K562 (cell line): ENCODE measurements at regions not wholly inside any gene's neighbourhood (a gene's known extent, or its start where the extent isn't known, plus 50 kb on each side); places are given as distances from the start of the nearest gene placed in this dataset.

Source experiments
- ATAC-seq: fragments of 200-7000 bp; cut with Tn5 transposase; 3 replicates; pipeline ENCODE4 v1.9.1; 2020; ENCODE audit warnings: moderate library complexity
- BruUV-seq: library from RNA; stranded (reverse); fragments of 400-500 nt; replicated peaks from 2 replicates; lab custom pipeline; 2021; lab: Mats Ljungman, UMichigan
- CTCF ChIA-PET: fragments of 300-600 bp; formaldehyde crosslinking; extraction: SDS; loops from one replicate; lab custom pipeline; 2021; ENCODE audit warnings: low intra/inter-chr PET ratio; lab: Yijun Ruan, JAX
- POLR2A ChIA-PET: fragments of 300-600, 350-650 bp; sonication (Branson Sonifier 250); formaldehyde crosslinking; extraction: SDS; loops from one replicate; lab custom pipeline; 2021; ENCODE audit warnings: antibody characterized with exemption, inconsistent platforms; lab: Yijun Ruan, JAX
- DNase-seq, 4 experiments: peaks; one replicate each; pipeline versions ENCODE4 v3.0.0 to v3.0.0-alpha.2; 2011 to 2018; ENCODE audit warnings: low spot score in 3 of 4, mixed read lengths in 3 of 4; ENCODE audit errors: extremely low read depth in 1 of 4
- FAIRE-seq: peaks from 2 replicates; lab custom pipeline; 2011; peaks lifted over from hg19 to GRCh38; lab: Jason Lieb, UNC
- H2AFZ ChIP-seq: 2 replicates; pipeline ENCODE4 v1.6.0; 2011; ENCODE audit warnings: low read depth, low read length, control low read depth, inconsistent platforms
- H3K27ac ChIP-seq: fragments of 200-600 bp; 3 replicates; pipeline ENCODE4 v1.8.0; 2011; ENCODE audit warnings: low read depth, mild to moderate bottlenecking, control low read depth, inconsistent platforms, low read length, moderate library complexity, mixed read lengths; ENCODE audit errors: extremely low read depth
- H3K27me3 ChIP-seq, 2 experiments: fragments of 300-600 bp in 1 of 2; 2 replicates in 1 of 2; 3 replicates in 1 of 2; pipeline versions ENCODE4 v1.6.0 to v1.8.0; 2011; ENCODE audit warnings: inconsistent platforms in 2 of 2, low read length in 2 of 2, mild to moderate bottlenecking in 1 of 2, mixed read lengths in 1 of 2, moderate library complexity in 1 of 2; ENCODE audit not compliant: control insufficient read depth in 2 of 2, insufficient read depth in 2 of 2
- H3K36me3 ChIP-seq: fragments of 300-600 bp; 3 replicates; pipeline ENCODE4 v1.8.0; 2011; ENCODE audit warnings: mild to moderate bottlenecking, low read length, inconsistent platforms; ENCODE audit not compliant: control insufficient read depth, insufficient read depth
- H3K4me1 ChIP-seq, 2 experiments: fragments of 200-600 bp in 1 of 2; replicated peaks in 1 of 2; 2 replicates in 1 of 2; 3 replicates in 1 of 2; pipeline versions ENCODE4 v1.5.1 to v1.8.0; 2011; ENCODE audit warnings: inconsistent platforms in 2 of 2, low read length in 2 of 2, mild to moderate bottlenecking in 1 of 2, mixed read lengths in 1 of 2, moderate library complexity in 1 of 2; ENCODE audit not compliant: control insufficient read depth in 2 of 2, insufficient read depth in 2 of 2
- H3K4me2 ChIP-seq: 2 replicates; pipeline ENCODE4 v1.6.1; 2011; ENCODE audit warnings: low read length, control low read depth, inconsistent platforms, mixed read lengths; ENCODE audit not compliant: insufficient read depth
- H3K4me3 ChIP-seq: fragments of 200-600 bp; sonication (generic), shearing (Covaris generic); 2 replicates; pipeline ENCODE4 v1.5.1; 2016; ENCODE audit warnings: control low read depth, inconsistent platforms
- H3K79me2 ChIP-seq: fragments of 200-600 bp; 3 replicates; pipeline ENCODE4 v1.8.0; 2011; ENCODE audit warnings: low read length, inconsistent platforms; ENCODE audit not compliant: control insufficient read depth, insufficient read depth
- H3K9ac ChIP-seq, 2 experiments: 2 replicates each; pipeline versions ENCODE4 v1.6.0 to v1.6.1; 2011; ENCODE audit warnings: low read depth in 2 of 2, low read length in 2 of 2, control low read depth in 1 of 2, inconsistent platforms in 1 of 2, mild to moderate bottlenecking in 1 of 2, mixed read lengths in 1 of 2; ENCODE audit not compliant: insufficient read depth in 1 of 2
- H3K9me1 ChIP-seq: one replicate; pipeline ENCODE4 v1.6.0; 2011; ENCODE audit warnings: inconsistent platforms, mild to moderate bottlenecking, low read length, moderate library complexity; ENCODE audit not compliant: control insufficient read depth, insufficient read depth
- H3K9me3 ChIP-seq: replicated peaks from 2 replicates; pipeline ENCODE4 v1.5.1; 2011; ENCODE audit warnings: low read depth, low read length, inconsistent platforms; ENCODE audit not compliant: control insufficient read depth, insufficient read depth
- H4K20me1 ChIP-seq: replicated peaks from 2 replicates; pipeline ENCODE4 v1.6.1; 2011; ENCODE audit warnings: low read length, inconsistent platforms, mixed read lengths; ENCODE audit not compliant: control insufficient read depth, insufficient read depth
- ATF7 ChIP-seq: fragments of 450-650 bp; IDR thresholded peaks from 2 replicates; pipeline ENCODE4 v1.7.1; 2014; ENCODE audit warnings: mild to moderate bottlenecking, moderate library complexity
- CXXC5 ChIP-seq: fragments of 250-450 bp; sonication (Bioruptor Pico); IDR thresholded peaks from 2 replicates; pipeline ENCODE4 v1.8.0; 2022; ENCODE audit warnings: inconsistent platforms, mild to moderate bottlenecking, moderate library complexity
- DACH1 ChIP-seq: fragments of 450-650 bp; IDR thresholded peaks from 2 replicates; pipeline ENCODE4 v1.6.1; 2018; ENCODE audit not compliant: partially characterized antibody
- DPF2 ChIP-seq: fragments of 450-650 bp; IDR thresholded peaks from 2 replicates; pipeline ENCODE4 v1.6.1; 2016
- ETV5 ChIP-seq: sonication (generic); formaldehyde crosslinking; IDR thresholded peaks from 2 replicates; pipeline ENCODE4 v1.4.0; 2020; ENCODE audit warnings: low read depth, mild to moderate bottlenecking, missing genetic modification reagents
- ETV6 ChIP-seq, 3 experiments: fragments of 150-350 bp in 1 of 3; sonication (generic) in 1 of 3; formaldehyde crosslinking in 1 of 3; IDR thresholded peaks; 2 replicates each; pipeline versions ENCODE4 v1.6.1 to v1.8.0; 2014 to 2022; ENCODE audit warnings: borderline replicate concordance in 2 of 3, low read depth in 2 of 3, antibody characterized with exemption in 1 of 3, low read length in 1 of 3, mild to moderate bottlenecking in 1 of 3, missing genetic modification reagents in 1 of 3
- HDAC1 ChIP-seq, 2 experiments: fragments of 450-650 bp; IDR thresholded peaks; 2 replicates each; pipeline ENCODE4 v1.6.1; 2016 to 2017; ENCODE audit warnings: inconsistent platforms in 1 of 2, mild to moderate bottlenecking in 1 of 2, moderate library complexity in 1 of 2
- IFI16 ChIP-seq: fragments of 250-450 bp; sonication (Bioruptor Pico); IDR thresholded peaks from 2 replicates; pipeline ENCODE4 v2.1.2; 2022; ENCODE audit warnings: mild to moderate bottlenecking, inconsistent platforms
- MTA3 ChIP-seq: fragments of 450-650 bp; formaldehyde crosslinking; IDR thresholded peaks from 2 replicates; pipeline ENCODE4 v1.6.1; 2017; ENCODE audit warnings: mild to moderate bottlenecking, borderline replicate concordance
- PHTF2 ChIP-seq: fragments of 250-450 bp; sonication (Bioruptor Pico); IDR thresholded peaks from 2 replicates; pipeline ENCODE4 v1.5.0; 2021; ENCODE audit warnings: mild to moderate bottlenecking
- TAF9B ChIP-seq: fragments of 450-650 bp; IDR thresholded peaks from 2 replicates; pipeline ENCODE4 v1.6.1; 2018; ENCODE audit warnings: mild to moderate bottlenecking; ENCODE audit not compliant: partially characterized antibody
- ZNF174 ChIP-seq: fragments of 250-450 bp; sonication (Bioruptor Pico); IDR thresholded peaks from 2 replicates; pipeline ENCODE4 v1.4.0; 2020; ENCODE audit warnings: mild to moderate bottlenecking
- WGBS: fragments of 100-300 bp; shearing (Covaris generic); methylation state at CpG from one replicate; pipeline ENCODE4 v1.1.6; 2016; ENCODE audit warnings: low coverage, mixed read lengths; ENCODE audit not compliant: insufficient coverage; ENCODE audit errors: missing lambda C conversion rate; 5-methylcytosine and 5-hydroxymethylcytosine counted together
- in situ Hi-C: fragments of 300-500 bp; cut with MboI; formaldehyde crosslinking; loops from 4 replicates; pipeline ENCODE4 v1.15.0; 2018; ENCODE audit warnings: inconsistent platforms, mixed read lengths
- intact Hi-C: fragments of 100-400 bp; cut with micrococcal nuclease; formaldehyde crosslinking; loops from 2 replicates; pipeline ENCODE4 v1.14.2; 2022
- TF ChIP-seq, protein P1 (sequence below): fragments of 250-450 bp; sonication (Bioruptor Pico); IDR thresholded peaks from 2 replicates; pipeline ENCODE4 v1.8.0; 2022; ENCODE audit warnings: moderate library complexity, mild to moderate bottlenecking, inconsistent platforms
- TF ChIP-seq, protein P2 (sequence below): fragments of 250-450 bp; sonication (Bioruptor Pico); IDR thresholded peaks from 2 replicates; pipeline ENCODE4 v1.4.0; 2020; ENCODE audit warnings: mild to moderate bottlenecking, moderate library complexity

DNA sequence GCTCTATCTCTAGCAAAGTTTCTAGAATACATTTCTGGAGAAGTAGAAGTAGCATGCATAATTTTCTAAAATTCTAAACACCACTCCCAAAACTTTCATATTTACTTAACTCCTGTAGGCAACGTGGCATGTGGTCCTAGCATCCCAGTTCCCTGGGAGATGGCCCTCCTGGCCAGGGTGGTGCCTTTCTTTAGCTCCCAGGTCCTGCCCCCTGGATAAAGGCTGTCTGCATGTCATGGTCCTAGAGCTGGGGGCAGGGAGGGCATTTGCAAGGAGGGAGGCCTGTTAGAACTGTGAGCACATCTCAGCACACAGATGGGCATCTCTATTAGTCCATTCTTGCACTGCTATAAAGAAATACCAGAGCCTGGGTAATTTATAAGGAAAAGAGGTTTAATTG, 485.6 kb upstream of the SULF2 start:
- Histone ChIP-seq H3K36me3 (no peaks in the 10 kb centered on the region), H3K4me2 (no peak overlapping the region), H3K9ac (no peak overlapping the region), H3K9me3 (no peaks in the 10 kb centered on the region), H3K27me3 (no peaks in the 10 kb centered on the region; a peak in 1 of 5 replicates), H2AFZ (no peak overlapping the region), H3K4me1 (no peaks in the 10 kb centered on the region), H3K4me3 (no peak overlapping the region), H3K9me1 (no peaks in the 10 kb centered on the region), H4K20me1 (no peaks in the 10 kb centered on the region), H3K79me2 (no peaks in the 10 kb centered on the region), H3K27ac (no peak overlapping the region)
- intact Hi-C loops = no loop called here
- no peak for ATAC-seq
- no peak for FAIRE-seq
- no TSS peak for BruUV-seq
- POLR2A ChIA-PET = no interaction called here
- DNase-seq = no peak
- WGBS = 0% methylated on average over 1 of the region's 1 CpG
- CTCF ChIA-PET = no interaction called here
- in situ Hi-C loops = no loop called here
- TF ChIP-seq PHTF2 (CRISPR knock-in tag) = no peak
- no peak for TF ChIP-seq ETV6 (IDR thresholded peaks at IDR 0.05; ENCODE audit: borderline replicate concordance in 1 of 2, low read depth in 2 of 2, low read length in 1 of 2)
- TF ChIP-seq ETV6 (CRISPR knock-in tag; IDR thresholded peaks at IDR 0.05; ENCODE audit: borderline replicate concordance) = no peak
- no peak for TF ChIP-seq MTA3
- TF ChIP-seq, protein P1, sequence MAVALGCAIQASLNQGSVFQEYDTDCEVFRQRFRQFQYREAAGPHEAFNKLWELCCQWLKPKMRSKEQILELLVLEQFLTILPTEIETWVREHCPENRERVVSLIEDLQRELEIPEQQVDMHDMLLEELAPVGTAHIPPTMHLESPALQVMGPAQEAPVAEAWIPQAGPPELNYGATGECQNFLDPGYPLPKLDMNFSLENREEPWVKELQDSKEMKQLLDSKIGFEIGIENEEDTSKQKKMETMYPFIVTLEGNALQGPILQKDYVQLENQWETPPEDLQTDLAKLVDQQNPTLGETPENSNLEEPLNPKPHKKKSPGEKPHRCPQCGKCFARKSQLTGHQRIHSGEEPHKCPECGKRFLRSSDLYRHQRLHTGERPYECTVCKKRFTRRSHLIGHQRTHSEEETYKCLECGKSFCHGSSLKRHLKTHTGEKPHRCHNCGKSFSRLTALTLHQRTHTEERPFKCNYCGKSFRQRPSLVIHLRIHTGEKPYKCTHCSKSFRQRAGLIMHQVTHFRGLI (CRISPR knock-in tag) = no peak
- no peak for TF ChIP-seq ZNF174 (CRISPR knock-in tag)
- no peak for TF ChIP-seq DACH1
- TF ChIP-seq IFI16 (CRISPR knock-in tag) = no peak
- no peak for TF ChIP-seq CXXC5 (CRISPR knock-in tag)
- no peak for TF ChIP-seq ETV5 (CRISPR knock-in tag)
- TF ChIP-seq TAF9B = no peak
- TF ChIP-seq ATF7 = no peak
- no peak for TF ChIP-seq DPF2
- TF ChIP-seq, protein P2, sequence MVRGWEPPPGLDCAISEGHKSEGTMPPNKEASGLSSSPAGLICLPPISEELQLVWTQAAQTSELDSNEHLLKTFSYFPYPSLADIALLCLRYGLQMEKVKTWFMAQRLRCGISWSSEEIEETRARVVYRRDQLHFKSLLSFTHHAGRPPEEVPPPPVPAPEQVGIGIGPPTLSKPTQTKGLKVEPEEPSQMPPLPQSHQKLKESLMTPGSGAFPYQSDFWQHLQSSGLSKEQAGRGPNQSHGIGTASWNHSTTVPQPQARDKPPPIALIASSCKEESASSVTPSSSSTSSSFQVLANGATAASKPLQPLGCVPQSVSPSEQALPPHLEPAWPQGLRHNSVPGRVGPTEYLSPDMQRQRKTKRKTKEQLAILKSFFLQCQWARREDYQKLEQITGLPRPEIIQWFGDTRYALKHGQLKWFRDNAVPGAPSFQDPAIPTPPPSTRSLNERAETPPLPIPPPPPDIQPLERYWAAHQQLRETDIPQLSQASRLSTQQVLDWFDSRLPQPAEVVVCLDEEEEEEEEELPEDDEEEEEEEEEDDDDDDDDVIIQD = no peak
- TF ChIP-seq HDAC1 (IDR thresholded peaks at IDR 0.05) = no peak
- TF ChIP-seq, all 486 proteins: peak for 0
